ENCODE measurements at regions not wholly inside any gene's neighbourhood (a gene's known extent, or its start where the extent isn't known, plus 50 kb on each side); places are given as distances from the start of the nearest gene placed in this dataset.
A peak's percentile ranks its signal among the peaks of the same experiment; 100 is the strongest.

GRCh38 chr11:19589567-19590260 is 122.9 kb upstream of the NAV2 start:
- Histone ChIP-seq H2BK15ac (ENCODE audit: low read depth, low read length) (no peak overlapping the region), H4K5ac (ENCODE audit: low read depth, low read length) (no peak overlapping the region), H3K36me3 (ENCODE audit: control insufficient read depth, insufficient read depth, low read length) (no peaks in the 10 kb centered on the region), H3K79me1 (ENCODE audit: low read depth in 1 of 2, low read length in 2 of 2) (no peaks in the 10 kb centered on the region), H2BK120ac (ENCODE audit: low read depth, low read length) (no peak overlapping the region), H3K9me1 (ENCODE audit: insufficient read depth, low read length) (no peaks in the 10 kb centered on the region; the same call in 1 of the 2 replicates), H3K9me3 (ENCODE audit: control insufficient read depth, insufficient read depth, low read length) (no peaks in the 10 kb centered on the region), H3K4me1 (ENCODE audit: control insufficient read depth, insufficient read depth, low read length) (peaks cover 2% of the 10 kb centered on the region; the same call in 1 of the 2 replicates), H4K20me1 (ENCODE audit: insufficient read depth, low read length) (no peaks in the 10 kb centered on the region), H3K4ac (ENCODE audit: low read depth, low read length) (no peak overlapping the region), H3K27ac (ENCODE audit: insufficient read depth, low read length) (no peak overlapping the region), H3K23ac (ENCODE audit: low read depth, low read length) (no peak overlapping the region), H3K56ac (ENCODE audit: extremely low read depth, insufficient read depth, low read length) (no peak overlapping the region), H3K4me2 (ENCODE audit: low read depth, low read length) (no peak overlapping the region), H4K91ac (ENCODE audit: insufficient read depth, low read depth, low read length) (no peak overlapping the region), H2AK9ac (replicated peaks; ENCODE audit: low read depth, low read length, poor library complexity) (no peak overlapping the region), H3K14ac (replicated peaks; ENCODE audit: low read depth, low read length) (no peak overlapping the region), H3K9ac (ENCODE audit: low read depth, low read length) (no peak overlapping the region), H2AK5ac (ENCODE audit: low read depth, low read length) (no peak overlapping the region), H3K4me3 (ENCODE audit: insufficient read depth, low read depth, low read length) (no peak overlapping the region), H3K18ac (ENCODE audit: low read depth, low read length) (no peak overlapping the region), H3K27me3 (ENCODE audit: control insufficient read depth, insufficient read depth, low read length) (peaks cover 1% of the 10 kb centered on the region; the same call in 1 of the 2 replicates), H2AFZ (replicated peaks; ENCODE audit: low read length, poor library complexity) (peak overlapping the region; percentile 53), H2BK20ac (ENCODE audit: low read depth, low read length) (0 out of 2 replicates have a peak overlapping the region, but pooled peaks have one; percentile 23), H2BK5ac (ENCODE audit: low read depth, low read length, poor library complexity, severe bottlenecking) (no peak overlapping the region), H4K8ac (ENCODE audit: low read depth in 2 of 2, low read length in 2 of 2) (no peak overlapping the region)
- ChIA-PET CTCF (interaction anchor here (1.1 kb wide), 2 partner anchors 11 to 314 kb away, joined by 3 to 5 read pairs; no protein-coding TSS in a partner anchor), POLR2A (ENCODE audit: unreplicated experiment) (no interaction called here)
- dilution Hi-C loops (cut with HindIII; ENCODE audit: low sequenced_read_pairs, unreplicated experiment) = no loop called here
- no peak for TF ChIP-seq RAD21 (IDR thresholded peaks at IDR 0.05; ENCODE audit: low read length)
- intact Hi-C loops (cut with micrococcal nuclease) = no loop called here
- DNase-seq (no peak), ATAC-seq (ENCODE audit: low read depth) (no peak)
- in situ Hi-C loops (cut with MboI; ENCODE audit: low sequenced_read_pairs) = no loop called here
- BruUV-seq (replicated peaks) = no TSS peak
- no CpG with 5 or more reads among the region's 10 CpGs for WGBS, 2 experiments (ENCODE audit: extremely low coverage in 2 of 2, insufficient read length in 1 of 2)
